GM19467 (cell line): ENCODE measurements at regions not wholly inside any gene's neighbourhood (a gene's known extent, or its start where the extent isn't known, plus 50 kb on each side); places are given as distances from the start of the nearest gene placed in this dataset.

Experiments
- ATAC-seq: cut with Tn5 transposase; IDR thresholded peaks from one replicate; pipeline ENCODE4 v1.9.1; 2021; ENCODE audit warnings: mild to moderate bottlenecking, moderate library complexity; ENCODE audit not compliant: unreplicated experiment

GRCh38 chr7:68984306-68984705 is 614.0 kb upstream of the AUTS2 start:
- ATAC-seq, result no peak

- no peak for ATAC-seq
These were observed 603.4 kb upstream of the AUTS2 start for GRCh38 chr7:68994841-68995240.

- ATAC-seq, result no peak
These were observed 600.1 kb upstream of the AUTS2 start for GRCh38 chr7:68998136-68998535.

- no peak for ATAC-seq
These were observed 595.9 kb upstream of the AUTS2 start for GRCh38 chr7:69002416-69002815.

- no peak for ATAC-seq
These were observed 586.1 kb upstream of the AUTS2 start for GRCh38 chr7:69012149-69012548.

GRCh38 chr7:69017208-69017607 is 581.1 kb upstream of the AUTS2 start:
- no peak for ATAC-seq

- no peak for ATAC-seq
These were observed 580.1 kb upstream of the AUTS2 start for GRCh38 chr7:69018200-69018599.

GRCh38 chr7:69019437-69019836 is 578.8 kb upstream of the AUTS2 start:
- ATAC-seq, result no peak

- ATAC-seq, result no peak
These were observed 577.7 kb upstream of the AUTS2 start for GRCh38 chr7:69020536-69020935.

- ATAC-seq, result no peak
These were observed 573.0 kb upstream of the AUTS2 start for GRCh38 chr7:69025249-69025648.

- no peak for ATAC-seq
These were observed 565.4 kb upstream of the AUTS2 start for GRCh38 chr7:69032848-69033247.

- ATAC-seq, result no peak
These were observed 562.4 kb upstream of the AUTS2 start for GRCh38 chr7:69035826-69036225.

- no peak for ATAC-seq
These were observed 562.0 kb upstream of the AUTS2 start for GRCh38 chr7:69036301-69036700.

GRCh38 chr7:69038915-69039314 is 559.4 kb upstream of the AUTS2 start:
- no peak for ATAC-seq

GRCh38 chr7:69042138-69042537 is 556.1 kb upstream of the AUTS2 start:
- no peak for ATAC-seq

GRCh38 chr7:69047151-69047754 is 551.0 kb upstream of the AUTS2 start:
- ATAC-seq, result no peak

GRCh38 chr7:69049326-69049725 is 548.9 kb upstream of the AUTS2 start:
- ATAC-seq, result no peak

GRCh38 chr7:69052447-69052846 is 545.8 kb upstream of the AUTS2 start:
- no peak for ATAC-seq

- no peak for ATAC-seq
These were observed 537.8 kb upstream of the AUTS2 start for GRCh38 chr7:69060516-69060915.

- ATAC-seq, result no peak
These were observed 536.1 kb upstream of the AUTS2 start for GRCh38 chr7:69062020-69062765.

GRCh38 chr7:69067397-69067796 is 530.9 kb upstream of the AUTS2 start:
- ATAC-seq, result no peak

- no peak for ATAC-seq
These were observed 527.8 kb upstream of the AUTS2 start for GRCh38 chr7:69070476-69070875.

GRCh38 chr7:69076566-69076965 is 521.7 kb upstream of the AUTS2 start:
- no peak for ATAC-seq
